GM18508 (cell line): ENCODE measurements at regions not wholly inside any gene's neighbourhood (a gene's known extent, or its start where the extent isn't known, plus 50 kb on each side); places are given as distances from the start of the nearest gene placed in this dataset.
"Not testable (repeated sequence)": the region's sequence is repeated elsewhere in the genome, so short reads cannot be mapped to it uniquely, and the experiment has no call there.

Experiments
- ATAC-seq: cut with Tn5 transposase; IDR thresholded peaks from one replicate; pipeline ENCODE4 v1.9.1; 2021; ENCODE audit warnings: moderate number of reproducible peaks; ENCODE audit not compliant: insufficient read depth, unreplicated experiment

DNA sequence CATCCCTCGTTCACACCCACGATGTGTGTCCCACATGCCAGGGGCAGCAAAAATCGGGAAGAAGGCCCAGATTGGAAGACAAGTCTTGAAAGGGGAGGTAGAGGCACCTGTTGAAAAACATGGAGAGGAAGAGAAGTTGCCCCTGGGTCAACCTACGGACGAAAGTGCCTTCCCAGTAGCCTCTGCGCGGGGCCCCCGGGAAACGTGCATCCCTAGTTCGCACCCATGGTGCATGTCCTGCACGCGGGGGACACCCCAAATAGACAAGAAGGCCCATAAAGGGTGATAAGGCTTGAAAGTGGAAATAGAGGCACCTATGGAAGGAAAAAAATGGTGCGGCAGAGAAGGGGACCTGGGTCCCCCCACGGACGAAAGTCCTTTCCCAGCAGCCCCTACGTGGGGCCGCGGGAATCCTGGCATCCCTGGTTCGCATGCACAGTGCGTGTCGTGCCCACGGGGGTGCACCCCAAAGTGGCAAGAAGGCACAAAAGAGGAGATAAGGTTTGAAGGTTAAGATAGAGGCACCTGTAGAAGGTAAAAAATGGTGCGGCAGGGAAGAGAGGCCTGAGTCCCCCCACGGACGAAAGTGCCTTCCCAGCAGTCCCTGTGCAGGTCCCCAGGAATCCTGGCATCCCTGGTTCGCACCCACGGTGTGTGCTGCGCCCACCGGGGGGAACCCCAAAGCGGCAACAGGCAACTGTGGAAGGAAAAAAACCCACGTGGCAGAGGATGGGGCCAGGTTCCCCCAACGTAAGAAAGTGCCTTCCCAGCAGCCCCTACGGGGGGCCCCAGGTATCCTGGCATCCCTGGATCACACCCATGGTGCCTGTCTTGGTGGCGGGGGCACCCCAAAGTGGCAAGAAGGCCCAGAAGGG is 278.3 kb downstream of the ALG10 start:
- no peak for ATAC-seq

- no peak for ATAC-seq
Measured at GRCh38 chr12:34301251-34302130, 279.2 kb downstream of the ALG10 start.

DNA sequence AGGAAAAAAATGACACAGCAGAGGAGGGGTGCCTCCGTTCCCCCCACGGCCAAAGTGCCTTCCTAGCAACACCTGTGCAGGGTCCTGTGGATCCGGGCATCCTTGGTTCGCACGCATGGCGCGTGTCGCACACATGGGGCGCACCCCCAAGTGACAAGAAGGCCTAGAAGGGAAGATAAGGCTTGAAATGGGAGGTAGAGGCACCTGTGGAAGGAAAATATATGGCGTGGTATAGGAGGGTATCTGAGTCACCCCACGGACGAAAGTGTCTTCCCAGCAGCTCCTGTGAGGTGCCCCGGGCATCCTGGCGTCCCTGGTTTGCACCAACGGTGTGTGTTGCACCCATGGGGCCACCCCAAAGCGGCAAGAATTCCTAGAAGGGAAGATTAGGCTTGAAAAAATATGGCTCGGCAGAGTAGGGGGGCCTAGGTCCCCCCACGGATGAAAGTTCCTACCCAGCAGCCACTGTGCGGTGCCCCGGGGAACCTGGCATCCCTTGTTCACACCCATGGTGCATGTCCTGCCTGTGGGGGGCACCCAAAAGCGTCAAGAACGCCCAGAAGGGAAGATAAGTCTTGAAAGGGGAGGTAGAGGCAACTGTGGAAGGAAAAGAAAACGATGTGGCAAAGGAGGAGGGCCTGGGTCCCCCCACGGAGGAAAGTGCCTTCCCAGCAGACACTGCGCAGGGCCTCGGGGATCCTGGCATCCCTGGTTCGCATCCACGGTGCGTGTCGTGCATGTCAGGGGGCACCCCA is 280.0 kb downstream of the ALG10 start:
- ATAC-seq = no peak

DNA sequence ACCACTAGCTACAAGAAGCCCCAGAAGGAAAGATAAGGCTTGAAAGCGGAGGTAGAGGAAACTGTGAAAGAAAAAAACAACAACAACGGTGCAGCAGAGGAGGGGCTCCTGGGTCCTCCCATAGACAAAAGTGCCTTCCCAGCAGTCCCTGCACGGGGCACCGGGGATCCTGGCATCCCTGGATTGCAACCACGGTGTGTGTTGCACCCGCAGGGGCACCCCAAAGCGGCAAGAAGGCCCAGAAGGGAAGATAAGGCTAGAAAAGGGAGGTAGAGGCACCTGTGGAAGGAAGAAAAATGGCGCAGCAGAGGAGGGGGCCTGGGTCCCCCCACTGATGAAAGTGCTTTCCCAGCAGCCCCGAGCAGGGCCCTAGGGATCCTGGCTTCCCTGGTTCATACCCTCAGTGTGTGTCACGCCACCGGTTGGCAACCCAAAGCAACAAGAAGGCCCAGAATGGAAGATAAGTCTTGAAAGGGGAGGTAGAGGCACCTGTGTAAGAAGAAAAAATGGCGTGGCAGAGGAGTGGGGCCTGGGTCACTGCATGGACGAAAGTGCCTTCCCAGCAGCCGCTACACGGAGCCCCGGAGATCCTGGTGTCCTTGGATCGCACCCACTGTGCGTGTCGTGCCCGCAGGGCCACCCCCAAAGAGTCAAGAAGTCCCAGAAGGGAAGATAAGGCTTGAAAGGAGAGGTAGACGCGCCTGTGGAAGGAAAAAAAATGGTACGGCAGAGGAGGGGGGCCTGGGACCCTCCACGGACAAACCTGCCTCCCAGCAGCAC is 281.0 kb downstream of the ALG10 start:
- no peak for ATAC-seq

DNA sequence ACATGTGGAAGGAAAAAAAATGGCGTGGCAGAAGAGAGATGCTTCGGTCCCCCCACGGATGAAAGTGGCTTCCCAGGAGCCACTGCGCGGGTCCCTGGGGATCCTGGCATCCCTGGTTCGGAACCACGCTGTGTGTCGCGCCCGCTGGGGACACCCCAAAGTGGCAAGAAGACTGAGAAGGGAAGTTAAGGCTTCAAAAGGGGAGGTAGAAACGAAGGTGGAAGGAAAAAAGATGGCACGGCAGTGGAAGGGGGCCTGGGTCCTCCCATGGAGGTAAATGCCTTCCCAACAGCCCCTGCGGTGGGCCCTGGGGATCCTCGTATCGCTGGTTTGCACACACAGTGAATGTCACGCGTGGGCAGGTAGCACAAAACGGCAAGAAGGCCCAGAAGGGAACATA is 281.7 kb downstream of the ALG10 start:
- no peak for ATAC-seq

DNA sequence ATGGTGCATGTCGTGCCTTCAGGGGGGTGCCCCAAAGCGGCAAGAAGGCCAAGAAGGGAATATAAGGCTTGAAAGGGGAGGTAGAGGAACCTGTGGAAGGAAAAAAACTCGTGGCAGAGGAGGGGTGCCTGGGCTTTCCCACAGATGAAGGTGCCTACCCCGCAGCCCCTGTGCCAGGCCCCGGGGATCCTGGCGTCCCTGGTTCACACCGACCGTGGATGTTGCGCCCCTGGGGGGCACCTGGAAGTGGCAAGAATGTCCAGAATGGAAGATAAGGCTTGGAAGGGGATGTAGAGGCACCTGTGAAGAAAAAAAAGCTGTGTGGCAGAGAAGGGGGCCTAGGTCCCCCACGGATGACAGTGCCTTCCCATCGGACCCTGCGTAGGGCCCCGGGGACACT is 282.2 kb downstream of the ALG10 start:
- ATAC-seq = no peak

GRCh38 chr12:34305176-34305575 is 282.9 kb downstream of the ALG10 start:
- no peak for ATAC-seq

DNA sequence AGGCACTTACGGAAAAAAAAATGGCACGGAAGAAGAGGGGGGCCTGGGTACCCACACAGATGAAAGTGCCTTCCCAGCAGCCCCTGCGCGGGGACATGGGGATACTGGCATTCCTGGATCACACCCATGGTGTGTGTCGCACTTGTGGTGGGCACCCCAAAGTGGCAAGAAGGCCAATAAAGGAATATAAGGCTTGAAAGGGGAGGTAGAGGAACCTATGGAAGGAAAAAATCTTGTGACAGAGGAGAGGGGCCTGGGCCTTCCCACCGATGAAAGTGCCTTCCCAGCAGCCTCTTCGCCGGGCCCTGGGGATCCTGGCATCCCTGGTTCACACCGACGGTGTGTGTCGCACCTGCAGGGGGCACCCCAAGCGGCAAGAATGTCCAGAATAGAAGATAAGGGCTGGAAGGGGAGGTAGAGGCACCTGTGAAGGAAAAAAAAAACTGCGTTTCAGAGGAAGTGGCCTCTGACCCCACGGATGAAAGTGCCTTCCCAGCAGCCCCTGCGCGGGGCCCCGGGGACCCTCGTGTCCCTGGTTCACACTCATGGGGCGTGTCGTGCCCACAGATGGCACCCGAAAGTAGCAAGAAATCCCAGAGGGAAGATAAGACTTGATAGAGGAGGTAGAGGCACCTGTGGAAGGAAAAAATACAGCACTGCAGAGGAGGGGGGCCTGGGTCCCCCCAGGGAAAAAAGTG is 284.0 kb downstream of the ALG10 start:
- ATAC-seq = no peak

DNA sequence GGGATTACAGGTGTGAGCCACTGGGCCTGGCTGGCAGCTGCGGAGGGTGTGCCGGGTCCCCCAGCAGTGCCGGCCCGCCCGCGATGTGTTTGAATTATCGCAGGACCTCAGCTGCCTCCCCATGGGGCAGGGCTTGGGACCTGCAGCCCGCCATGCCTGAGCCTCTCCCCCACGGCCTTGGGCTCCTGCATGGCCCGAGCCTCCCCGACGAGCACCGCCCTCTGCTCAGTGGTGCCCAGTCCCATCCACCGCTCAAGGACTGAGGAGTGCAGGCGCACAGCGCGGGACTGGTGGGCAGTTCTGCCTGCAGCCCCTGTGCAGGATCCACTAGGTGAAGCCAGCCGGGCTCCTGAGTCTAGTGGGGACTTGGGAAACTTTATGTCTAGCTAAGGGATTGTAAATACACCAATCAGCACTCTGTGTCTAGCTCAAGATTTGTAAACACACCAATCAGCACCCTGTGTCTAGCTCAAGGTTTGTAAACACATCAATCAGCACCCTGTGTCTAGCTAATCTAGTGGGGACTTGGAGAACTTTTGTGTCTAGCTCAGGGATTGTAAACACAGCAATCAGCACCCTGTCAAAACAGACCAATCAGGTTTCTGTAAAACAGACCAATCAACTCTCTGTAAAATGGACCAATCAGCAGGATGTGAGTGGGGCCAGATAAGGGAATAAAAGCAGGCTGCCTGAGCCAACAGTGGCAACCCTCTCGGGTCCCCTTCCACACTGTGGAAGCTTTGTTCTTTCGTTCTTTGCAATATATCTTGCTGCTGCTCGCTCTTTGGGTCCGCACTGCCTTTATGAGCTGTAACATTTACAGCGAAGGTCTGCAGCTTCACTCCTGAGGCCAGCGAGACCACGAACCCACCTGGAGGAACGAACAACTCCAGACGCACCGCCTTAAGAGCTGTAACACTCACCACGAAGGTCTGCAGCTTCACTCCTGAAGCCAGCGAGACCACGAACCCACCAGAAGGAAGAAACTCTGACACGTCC is 287.8 kb downstream of the ALG10 start:
- ATAC-seq = not testable (repeated sequence)

GRCh38 chr12:34311337-34311736 is 289.0 kb downstream of the ALG10 start:
- no peak for ATAC-seq

GRCh38 chr12:34327671-34328070 is 305.4 kb downstream of the ALG10 start:
- ATAC-seq = no peak

- no peak for ATAC-seq
Measured at GRCh38 chr12:34333337-34333736, 311.0 kb downstream of the ALG10 start.

DNA sequence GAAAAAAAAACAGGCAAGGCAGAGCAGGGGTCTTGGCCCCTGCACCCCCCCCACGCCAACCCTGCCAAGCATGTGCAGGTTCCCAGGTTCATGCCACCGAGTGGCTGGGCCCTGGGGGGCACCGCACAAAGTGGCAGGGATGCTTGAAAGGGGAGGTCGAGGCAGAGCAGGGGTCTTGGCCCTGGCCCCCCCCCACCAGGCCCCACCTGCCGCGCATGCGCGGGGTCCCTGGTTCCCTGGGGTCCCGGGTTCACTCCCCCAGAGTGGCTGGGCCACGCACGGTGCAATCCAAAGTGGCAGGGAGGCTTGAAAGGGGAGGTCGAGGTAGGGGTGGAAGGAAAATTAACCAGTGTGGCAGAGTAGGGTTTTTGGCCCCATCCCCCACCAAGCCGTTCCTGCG is 312.2 kb downstream of the ALG10 start:
- ATAC-seq = no peak

GRCh38 chr12:34334953-34335743 is 312.9 kb downstream of the ALG10 start:
- ATAC-seq = no peak

GRCh38 chr12:34335819-34336262 is 313.5 kb downstream of the ALG10 start:
- ATAC-seq = no peak

GRCh38 chr12:34336619-34337465 is 314.5 kb downstream of the ALG10 start:
- ATAC-seq = no peak
